IMR-90 (cell line): ENCODE measurements at regions not wholly inside any gene's neighbourhood (a gene's known extent, or its start where the extent isn't known, plus 50 kb on each side); places are given as distances from the start of the nearest gene placed in this dataset.
A peak's percentile ranks its signal among the peaks of the same experiment; 100 is the strongest.

Experiments used
- ATAC-seq: fragments of 200-7000 bp; cut with Tn5 transposase; 2 replicates; pipeline ENCODE4 v1.9.1; 2020; ENCODE audit warnings: low read depth, mild to moderate bottlenecking, moderate library complexity
- BruUV-seq: library from RNA; stranded (reverse); fragments of 400-500 nt; replicated peaks from 2 replicates; lab custom pipeline; 2021; lab: Mats Ljungman, UMichigan
- CTCF ChIA-PET: fragments of 300-600 bp; formaldehyde crosslinking; extraction: SDS; loops from one replicate; lab custom pipeline; 2021; ENCODE audit warnings: antibody characterized with exemption; lab: Yijun Ruan, JAX
- POLR2A ChIA-PET: fragments of 300-600 bp; sonication (Branson Sonifier 250); formaldehyde crosslinking; loops from one replicate; lab custom pipeline; 2022; ENCODE audit warnings: antibody characterized with exemption; ENCODE audit not compliant: unreplicated experiment; lab: Charles Lee
- DNase-seq: peaks from one replicate; pipeline ENCODE4 v3.0.0; 2013
- H2AFZ ChIP-seq: replicated peaks from 2 replicates; pipeline ENCODE3; 2013; ENCODE audit warnings: low read length, mild to moderate bottlenecking; ENCODE audit not compliant: poor library complexity
- H2AK5ac ChIP-seq: 2 replicates; pipeline ENCODE4 v1.6.1; 2013; ENCODE audit warnings: low read depth, low read length, inconsistent platforms
- H2AK9ac ChIP-seq: replicated peaks from 2 replicates; pipeline ENCODE3; 2013; ENCODE audit warnings: mild to moderate bottlenecking, low read depth, low read length, moderate library complexity; ENCODE audit not compliant: poor library complexity
- H2BK120ac ChIP-seq: 2 replicates; pipeline ENCODE4 v1.6.1; 2013; ENCODE audit warnings: low read depth, low read length, inconsistent platforms
- H2BK15ac ChIP-seq: 3 replicates; pipeline ENCODE4 v1.6.1; 2013; ENCODE audit warnings: low read depth, low read length, inconsistent platforms
- H2BK20ac ChIP-seq: 2 replicates; pipeline ENCODE4 v1.6.1; 2013; ENCODE audit warnings: low read depth, mild to moderate bottlenecking, inconsistent platforms, low read length, moderate library complexity
- H2BK5ac ChIP-seq: 2 replicates; pipeline ENCODE4 v1.6.1; 2013; ENCODE audit warnings: mild to moderate bottlenecking, low read depth, low read length, inconsistent platforms; ENCODE audit not compliant: poor library complexity, severe bottlenecking
- H3K14ac ChIP-seq: replicated peaks from 2 replicates; pipeline ENCODE4 v1.6.1; 2013; ENCODE audit warnings: low read depth, low read length, inconsistent platforms
- H3K18ac ChIP-seq: 2 replicates; pipeline ENCODE4 v1.6.1; 2013; ENCODE audit warnings: low read depth, low read length, control low read depth
- H3K23ac ChIP-seq: 2 replicates; pipeline ENCODE4 v1.6.1; 2013; ENCODE audit warnings: low read depth, low read length, inconsistent platforms
- H3K27ac ChIP-seq: 2 replicates; pipeline ENCODE4 v1.5.1; 2013; ENCODE audit warnings: mild to moderate bottlenecking, control low read depth, low read length; ENCODE audit not compliant: insufficient read depth
- H3K27me3 ChIP-seq: 2 replicates; pipeline ENCODE4 v1.6.1; 2013; ENCODE audit warnings: low read length; ENCODE audit not compliant: control insufficient read depth, insufficient read depth
- H3K36me3 ChIP-seq: 2 replicates; pipeline ENCODE4 v1.6.1; 2013; ENCODE audit warnings: low read length, mixed read lengths; ENCODE audit not compliant: control insufficient read depth, insufficient read depth
- H3K4ac ChIP-seq: 2 replicates; pipeline ENCODE4 v1.6.1; 2013; ENCODE audit warnings: low read depth, low read length, inconsistent platforms
- H3K4me1 ChIP-seq: 2 replicates; pipeline ENCODE4 v1.6.1; 2013; ENCODE audit warnings: low read length, mixed read lengths; ENCODE audit not compliant: control insufficient read depth, insufficient read depth
- H3K4me2 ChIP-seq: 2 replicates; pipeline ENCODE4 v1.6.1; 2013; ENCODE audit warnings: low read depth, mild to moderate bottlenecking, control low read depth, low read length, moderate library complexity
- H3K4me3 ChIP-seq: 2 replicates; pipeline ENCODE4 v1.5.1; 2013; ENCODE audit warnings: low read depth, mild to moderate bottlenecking, control low read depth, low read length, moderate library complexity; ENCODE audit not compliant: insufficient read depth
- H3K56ac ChIP-seq: 2 replicates; pipeline ENCODE4 v1.6.1; 2013; ENCODE audit warnings: low read length, inconsistent platforms; ENCODE audit not compliant: insufficient read depth; ENCODE audit errors: extremely low read depth
- H3K79me1 ChIP-seq, 2 experiments: 2 replicates each; pipeline ENCODE4 v1.6.1; 2013; ENCODE audit warnings: low read length in 2 of 2, inconsistent platforms in 1 of 2, low read depth in 1 of 2
- H3K9ac ChIP-seq: 2 replicates; pipeline ENCODE4 v1.6.1; 2013; ENCODE audit warnings: low read depth, low read length, control low read depth
- H3K9me1 ChIP-seq: 2 replicates; pipeline ENCODE4 v1.6.1; 2013; ENCODE audit warnings: low read length, inconsistent platforms; ENCODE audit not compliant: insufficient read depth
- H3K9me3 ChIP-seq: 2 replicates; pipeline ENCODE4 v1.6.1; 2013; ENCODE audit warnings: low read length; ENCODE audit not compliant: control insufficient read depth, insufficient read depth
- H4K20me1 ChIP-seq: 2 replicates; pipeline ENCODE4 v1.6.1; 2013; ENCODE audit warnings: low read length, inconsistent platforms; ENCODE audit not compliant: insufficient read depth
- H4K5ac ChIP-seq: 2 replicates; pipeline ENCODE4 v1.6.1; 2013; ENCODE audit warnings: mild to moderate bottlenecking, low read depth, low read length, control low read depth
- H4K8ac ChIP-seq, 2 experiments: 2 replicates each; pipeline ENCODE4 v1.6.1; 2013; ENCODE audit warnings: low read depth in 2 of 2, low read length in 2 of 2, control low read depth in 1 of 2, inconsistent platforms in 1 of 2
- H4K91ac ChIP-seq: 2 replicates; pipeline ENCODE4 v1.6.1; 2013; ENCODE audit warnings: low read depth, low read length, inconsistent platforms; ENCODE audit not compliant: insufficient read depth
- BHLHE40 ChIP-seq: fragments of 150-350 bp; IDR thresholded peaks from 2 replicates; pipeline ENCODE4 v1.6.1; 2016; ENCODE audit warnings: mild to moderate bottlenecking, low read depth, low read length
- CEBPB ChIP-seq: IDR thresholded peaks from 2 replicates; pipeline ENCODE4 v1.6.1; 2012; ENCODE audit warnings: low read depth, low read length, improper control_type of control experiment
- CHD1 ChIP-seq: IDR thresholded peaks from 2 replicates; pipeline ENCODE4 v1.6.1; 2012; ENCODE audit warnings: low read depth, low read length, improper control_type of control experiment
- CTCF ChIP-seq: conservative IDR thresholded peaks from 2 replicates; pipeline ENCODE4 v1.5.1; 2012; ENCODE audit warnings: mild to moderate bottlenecking, low read depth, low read length, improper control_type of control experiment
- ELK1 ChIP-seq: fragments of 150-350 bp; IDR thresholded peaks from 2 replicates; pipeline ENCODE4 v1.6.1; 2016; ENCODE audit warnings: low read depth, mild to moderate bottlenecking, low read length, moderate library complexity, borderline replicate concordance
- FOS ChIP-seq: fragments of 150-350 bp; IDR thresholded peaks from 2 replicates; pipeline ENCODE4 v1.6.1; 2016; ENCODE audit warnings: low read depth, low read length
- MAFK ChIP-seq: IDR thresholded peaks from 2 replicates; pipeline ENCODE4 v1.6.1; 2012; ENCODE audit warnings: low read depth, low read length, improper control_type of control experiment
- MAZ ChIP-seq: IDR thresholded peaks from 2 replicates; pipeline ENCODE4 v1.6.1; 2012; ENCODE audit warnings: low read depth, mild to moderate bottlenecking, low read length, improper control_type of control experiment, moderate library complexity, borderline replicate concordance
- MXI1 ChIP-seq: IDR thresholded peaks from 2 replicates; pipeline ENCODE4 v1.6.1; 2012; ENCODE audit warnings: low read depth, mild to moderate bottlenecking, low read length, moderate library complexity, borderline replicate concordance
- NFE2L2 ChIP-seq: fragments of 150-350 bp; IDR thresholded peaks from 2 replicates; pipeline ENCODE4 v1.6.1; 2016; ENCODE audit warnings: low read depth, mild to moderate bottlenecking, low read length
- POLR2A ChIP-seq: IDR thresholded peaks from 2 replicates; pipeline ENCODE4 v1.6.1; 2012; ENCODE audit warnings: mild to moderate bottlenecking, low read depth, low read length
- RAD21 ChIP-seq: IDR thresholded peaks from 2 replicates; pipeline ENCODE4 v1.6.1; 2012; ENCODE audit warnings: low read length, improper control_type of control experiment
- RCOR1 ChIP-seq: IDR thresholded peaks from 2 replicates; pipeline ENCODE4 v1.6.1; 2012; ENCODE audit warnings: mild to moderate bottlenecking, low read length, improper control_type of control experiment; ENCODE audit not compliant: insufficient replicate concordance
- RFX5 ChIP-seq: IDR thresholded peaks from 2 replicates; pipeline ENCODE4 v1.8.0; 2012; ENCODE audit warnings: low read depth, mild to moderate bottlenecking, low read length, moderate library complexity
- SMC3 ChIP-seq: fragments of 150-350 bp; IDR thresholded peaks from 2 replicates; pipeline ENCODE4 v1.6.1; 2016; ENCODE audit warnings: low read depth, mild to moderate bottlenecking, antibody characterized with exemption, low read length, moderate library complexity
- USF2 ChIP-seq: fragments of 150-350 bp; IDR thresholded peaks from 2 replicates; pipeline ENCODE4 v1.6.1; 2017; ENCODE audit warnings: mild to moderate bottlenecking, antibody characterized with exemption, low read length, low read depth
- WGBS, 2 experiments: methylation state at CpG; one replicate each; pipeline versions ENCODE4 v1.1.5 to v1.1.7; 2013; ENCODE audit warnings: missing lambda C conversion rate in 2 of 2; ENCODE audit not compliant: insufficient read length in 1 of 2; ENCODE audit errors: extremely low coverage in 2 of 2; 5-methylcytosine and 5-hydroxymethylcytosine counted together
- dilution Hi-C: fragments of 300-500 bp; cut with HindIII; formaldehyde crosslinking; loops from one replicate; pipeline ENCODE4 v1.14.3; 2018; ENCODE audit warnings: low sequenced_read_pairs; ENCODE audit not compliant: unreplicated experiment
- in situ Hi-C: fragments of 300-500 bp; cut with MboI; formaldehyde crosslinking; loops from 3 replicates; pipeline ENCODE4 v1.14.3; 2019; ENCODE audit warnings: low sequenced_read_pairs, inconsistent platforms, mixed read lengths
- intact Hi-C: fragments of 100-400 bp; cut with micrococcal nuclease; formaldehyde crosslinking; loops from 2 replicates; pipeline ENCODE4 v1.10.0; 2022

GRCh38 chr2:48132271-48132625, 182.2 kb upstream of the FOXN2 start:
- in situ Hi-C loops = no loop called here
- H3K9me1 ChIP-seq = no peaks in the 10 kb centered on the region
- 0 out of 2 replicates have a peak overlapping the region, but pooled peaks have one; percentile 21 for H2BK120ac ChIP-seq
- H4K8ac ChIP-seq = no peak overlapping the region
- no peak overlapping the region for H3K18ac ChIP-seq
- no TSS peak for BruUV-seq
- no peak overlapping the region for H3K4me2 ChIP-seq
- intact Hi-C loops = no loop called here
- ATAC-seq (no peak; the same call in 1 of the 2 replicates), DNase-seq (no peak)
- no peak overlapping the region for H2AK9ac ChIP-seq
- H3K4me1 ChIP-seq = no peaks in the 10 kb centered on the region
- POLR2A ChIA-PET = no interaction called here
- H4K91ac ChIP-seq = no peak overlapping the region
- no peak overlapping the region for H3K9ac ChIP-seq
- H2BK5ac ChIP-seq = no peak overlapping the region
- H2AFZ ChIP-seq = no peak overlapping the region
- H3K36me3 ChIP-seq = no peaks in the 10 kb centered on the region
- no peak overlapping the region for H3K23ac ChIP-seq
- no peak overlapping the region for H2BK20ac ChIP-seq
- H3K9me3 ChIP-seq = no peaks in the 10 kb centered on the region
- H3K79me1 ChIP-seq = no peaks in the 10 kb centered on the region
- H3K27ac ChIP-seq = no peak overlapping the region
- no peak overlapping the region for H3K56ac ChIP-seq
- H3K27me3 ChIP-seq = no peaks in the 10 kb centered on the region
- no peak overlapping the region for H2AK5ac ChIP-seq
- no peak overlapping the region for H3K4ac ChIP-seq
- no peak overlapping the region for H2BK15ac ChIP-seq
- dilution Hi-C loops = no loop called here
- CTCF ChIA-PET = no interaction called here
- H3K14ac ChIP-seq = no peak overlapping the region
- no peak overlapping the region for H3K4me3 ChIP-seq
- H4K20me1 ChIP-seq = no peaks in the 10 kb centered on the region
- 40% methylated on average over 1 of the region's 7 CpGs; no CpG with 5 or more reads in 1 of the 2 experiments for WGBS, 2 experiments
- no peak overlapping the region for H4K5ac ChIP-seq
- TF ChIP-seq POLR2A = no peak
- no peak for TF ChIP-seq RCOR1
- no peak for TF ChIP-seq BHLHE40
- TF ChIP-seq ELK1 = no peak
- no peak for TF ChIP-seq CEBPB
- no peak for TF ChIP-seq CHD1
- no peak for TF ChIP-seq USF2
- no peak for TF ChIP-seq MXI1
- TF ChIP-seq FOS = no peak
- TF ChIP-seq SMC3 = no peak
- TF ChIP-seq MAZ = no peak
- no peak for TF ChIP-seq RFX5
- TF ChIP-seq NFE2L2 = no peak
- TF ChIP-seq MAFK = no peak
- no peak for TF ChIP-seq RAD21
- no peak for TF ChIP-seq CTCF
